ENCODE measurements at regions not wholly inside any gene's neighbourhood (a gene's known extent, or its start where the extent isn't known, plus 50 kb on each side); places are given as distances from the start of the nearest gene placed in this dataset.
"Not testable (repeated sequence)": the region's sequence is repeated elsewhere in the genome, so short reads cannot be mapped to it uniquely, and the experiment has no call there.

DNA sequence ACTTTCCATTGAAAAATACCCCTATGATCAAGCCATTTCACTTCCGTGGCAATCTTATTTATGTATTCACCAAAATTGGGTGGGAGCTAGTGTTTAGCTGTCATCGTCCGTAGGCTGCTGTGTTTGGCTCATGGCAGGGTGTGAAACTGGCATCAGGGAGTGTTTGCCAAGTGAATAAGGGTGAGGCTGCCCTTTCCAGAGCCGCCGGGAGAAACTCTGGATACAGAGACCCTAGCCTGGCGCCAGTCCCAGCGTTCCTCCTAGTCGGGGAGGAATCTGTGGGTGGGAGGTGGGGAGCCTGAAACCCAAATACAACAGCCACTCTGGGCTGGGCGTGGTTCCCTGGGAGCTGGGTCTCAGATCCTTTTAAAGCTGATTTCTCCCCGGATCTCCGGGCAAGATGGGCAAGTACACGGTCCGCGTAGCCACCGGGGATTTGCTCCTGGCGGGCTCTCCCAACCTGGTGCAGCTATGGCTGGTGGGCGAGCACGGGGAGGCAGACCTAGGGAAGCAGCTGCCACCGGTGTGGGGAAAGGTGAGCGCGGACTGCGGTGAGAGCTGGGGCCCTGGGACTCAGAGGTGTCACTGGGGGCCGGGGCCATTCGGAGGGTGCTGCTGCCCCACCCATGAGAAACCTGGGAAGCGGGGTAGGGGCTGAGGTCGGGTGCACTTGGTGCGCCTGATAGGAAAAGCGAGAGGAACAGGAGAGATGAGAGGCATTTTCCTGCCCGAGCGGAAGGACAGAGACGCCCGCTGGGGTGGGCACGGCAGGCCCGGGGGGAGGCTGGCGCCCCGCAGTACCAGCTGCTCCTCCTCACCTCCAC is 62.1 kb upstream of the TEKT1 start:
- DNase-seq (ENCODE audit: extremely low spot score, insufficient read length, low read depth) (no peak), FAIRE-seq (no peak)

DNA sequence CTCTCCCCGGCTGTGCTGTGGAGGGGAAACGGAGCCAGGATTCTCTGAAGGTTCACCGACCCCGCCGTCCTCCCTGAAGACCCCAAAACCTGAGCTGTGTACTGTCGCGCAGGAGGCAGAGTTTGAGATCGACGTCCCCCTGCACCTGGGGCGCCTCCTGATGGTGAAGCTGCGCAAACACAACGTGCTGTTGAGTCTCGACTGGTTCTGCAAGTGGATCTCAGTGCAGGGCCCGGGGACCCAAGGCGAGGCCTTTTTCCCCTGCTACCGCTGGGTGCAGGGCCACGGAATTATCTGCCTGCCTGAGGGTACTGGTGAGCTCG is 62.6 kb upstream of the TEKT1 start:
- FAIRE-seq: no peak
- no peak for DNase-seq (ENCODE audit: extremely low spot score, insufficient read length, low read depth)

DNA sequence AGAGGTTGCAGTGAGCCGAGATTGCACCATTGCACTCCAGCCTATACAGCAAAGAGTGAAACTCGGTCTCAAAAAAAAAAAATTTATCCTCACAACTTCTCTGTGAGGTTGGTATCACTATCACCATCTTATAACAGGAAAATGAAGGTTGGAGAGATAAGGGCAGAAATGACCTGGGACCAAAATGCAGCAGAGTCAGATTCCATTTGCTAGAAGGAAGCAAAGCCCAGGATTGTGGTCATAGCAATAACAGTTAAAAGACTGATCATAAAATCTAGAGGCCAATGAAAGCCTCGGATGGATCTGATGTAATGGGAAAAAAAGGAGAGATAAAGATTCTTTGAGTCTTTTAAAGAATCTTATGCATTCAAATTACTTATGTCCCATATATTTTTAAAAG is 69.6 kb upstream of the TEKT1 start:
- DNase-seq (ENCODE audit: extremely low spot score, insufficient read length, low read depth) (no peak), FAIRE-seq (no peak)

DNA sequence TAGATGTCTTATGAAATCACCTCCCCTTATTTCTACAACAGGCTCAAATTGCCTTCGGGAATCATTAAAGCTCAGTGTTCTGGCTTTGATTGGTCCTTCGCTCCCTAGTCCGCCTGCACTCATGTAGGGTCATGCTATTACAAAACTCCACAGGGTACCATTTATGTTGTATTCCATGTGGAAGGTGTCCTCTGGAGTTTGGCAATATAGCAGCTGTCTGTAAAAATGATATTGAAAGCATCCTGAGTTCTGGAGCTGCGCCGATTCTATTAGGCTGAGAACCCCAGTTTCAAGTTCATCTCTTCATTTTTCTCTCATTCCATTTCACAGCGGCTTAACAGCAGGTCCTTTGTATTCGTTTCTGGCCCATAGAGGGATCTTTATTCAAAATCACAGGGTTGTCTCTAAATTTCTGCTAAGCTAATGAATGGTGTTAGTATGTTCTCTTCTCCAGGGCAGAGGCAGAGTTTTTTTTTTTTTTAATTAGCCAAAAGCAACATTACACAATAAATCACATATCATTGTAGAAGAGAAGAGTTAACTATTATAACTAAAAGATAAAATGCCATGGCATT is 71.9 kb upstream of the TEKT1 start:
- DNase-seq (ENCODE audit: extremely low spot score, insufficient read length, low read depth): no peak
- FAIRE-seq: no peak

DNA sequence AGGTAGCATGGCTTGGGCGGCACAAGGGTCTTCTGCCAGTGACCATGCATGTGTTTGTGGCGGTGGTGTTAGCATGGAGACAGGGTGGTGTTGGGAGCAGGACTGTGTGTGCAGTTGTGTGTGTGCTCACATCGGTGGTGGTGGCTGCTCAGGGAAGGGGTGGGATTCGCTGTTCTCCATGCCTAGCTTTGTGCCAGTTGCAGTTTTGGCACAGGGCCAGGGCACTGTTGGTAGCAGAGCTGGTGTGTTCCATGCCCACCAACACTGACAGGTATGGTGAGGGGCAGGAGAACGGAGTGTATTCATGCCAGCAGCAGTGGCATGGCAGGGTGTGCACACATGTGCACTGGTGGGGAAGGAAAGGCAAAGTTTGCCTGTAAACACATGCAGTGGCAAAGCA is 77.3 kb upstream of the TEKT1 start:
- no peak for FAIRE-seq

DNA sequence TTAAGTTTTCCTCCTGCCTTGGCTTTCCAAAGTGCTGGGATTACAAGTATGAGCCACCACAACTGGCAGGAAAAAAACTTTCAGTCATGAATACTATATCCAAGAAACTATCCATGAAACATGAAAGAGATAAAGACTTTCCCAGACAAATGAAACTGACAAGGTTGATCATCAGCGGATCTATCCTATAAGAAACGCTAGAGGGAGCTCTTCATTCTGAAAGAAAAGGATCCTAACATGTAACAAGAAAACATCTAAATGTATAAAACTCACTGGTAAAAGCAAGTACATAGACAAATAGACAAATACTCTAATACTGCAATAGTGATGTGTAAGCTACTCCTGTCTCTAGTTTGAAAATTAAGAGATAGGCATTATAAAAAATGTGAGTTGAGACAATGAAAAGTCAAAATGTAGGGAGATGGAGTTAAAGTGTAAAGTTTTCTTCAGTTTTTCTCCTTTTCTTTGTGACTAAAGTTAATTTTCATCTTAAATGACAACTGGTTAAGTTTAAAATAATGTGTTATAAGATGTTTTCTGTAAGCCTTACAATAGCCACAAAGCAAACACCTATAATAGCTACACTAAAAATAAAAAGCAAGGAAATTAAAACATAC is 79.6 kb upstream of the TEKT1 start:
- FAIRE-seq (peak; percentile 66), DNase-seq (ENCODE audit: extremely low spot score, insufficient read length, low read depth) (no peak)

More for the DNA sequence above, 77.3 kb upstream of the TEKT1 start:
- DNase-seq (ENCODE audit: extremely low spot score, insufficient read length, low read depth): no peak

DNA sequence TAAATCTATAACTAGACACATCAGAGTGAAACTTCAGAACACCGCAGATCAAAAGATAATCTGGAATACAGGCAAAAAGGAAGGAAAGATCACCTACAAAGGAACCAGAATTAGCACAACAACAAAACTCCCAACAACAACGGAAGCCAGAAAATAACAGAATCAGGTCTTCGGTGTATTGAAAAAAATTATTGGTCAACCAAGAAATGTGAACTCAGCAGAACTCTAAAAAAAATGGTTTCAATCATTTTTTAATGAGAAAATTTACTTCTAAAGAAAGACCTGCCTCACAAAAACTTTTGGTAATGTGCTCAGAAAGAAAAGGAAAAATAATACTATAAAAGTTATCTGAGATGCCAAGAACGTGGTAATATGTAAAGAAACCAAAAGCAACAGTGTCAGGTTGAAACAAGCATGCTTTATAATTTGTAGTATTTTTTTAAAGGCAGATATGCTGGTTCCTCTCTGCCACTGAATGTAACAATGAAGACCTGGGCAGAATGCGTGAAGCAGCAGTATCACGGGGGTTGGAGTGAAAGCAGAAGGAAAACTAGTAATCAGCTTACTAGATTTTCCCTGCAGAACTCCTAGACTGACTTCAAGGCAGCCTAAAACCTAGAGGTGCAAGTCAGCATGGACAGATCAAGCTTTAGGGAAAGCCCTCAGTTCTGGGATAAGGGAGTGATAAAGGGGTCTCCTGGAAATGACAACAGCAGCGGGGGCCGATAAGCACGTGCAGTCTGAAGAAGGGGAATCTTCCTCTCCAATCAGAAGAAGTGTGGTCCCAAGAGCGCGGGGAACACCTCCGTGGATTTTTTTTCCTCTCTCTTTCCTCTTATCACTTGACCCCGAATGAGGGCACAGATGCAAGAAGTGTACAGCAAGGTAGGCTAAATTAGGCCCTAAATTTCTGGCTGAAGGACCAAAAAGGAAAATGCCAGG is 80.9 kb upstream of the TEKT1 start:
- FAIRE-seq: no peak
- DNase-seq (ENCODE audit: extremely low spot score, insufficient read length, low read depth): no peak

- FAIRE-seq: peak; percentile 72
- DNase-seq (ENCODE audit: extremely low spot score, insufficient read length, low read depth): peak; percentile 56
Observed at GRCh38 chr17:6913608-6914443, 82.0 kb upstream of the ALOX12 start.

- FAIRE-seq (no peak), DNase-seq (ENCODE audit: extremely low spot score, insufficient read length, low read depth) (no peak)
Observed at GRCh38 chr17:6914711-6915110, 81.1 kb upstream of the ALOX12 start.

DNA sequence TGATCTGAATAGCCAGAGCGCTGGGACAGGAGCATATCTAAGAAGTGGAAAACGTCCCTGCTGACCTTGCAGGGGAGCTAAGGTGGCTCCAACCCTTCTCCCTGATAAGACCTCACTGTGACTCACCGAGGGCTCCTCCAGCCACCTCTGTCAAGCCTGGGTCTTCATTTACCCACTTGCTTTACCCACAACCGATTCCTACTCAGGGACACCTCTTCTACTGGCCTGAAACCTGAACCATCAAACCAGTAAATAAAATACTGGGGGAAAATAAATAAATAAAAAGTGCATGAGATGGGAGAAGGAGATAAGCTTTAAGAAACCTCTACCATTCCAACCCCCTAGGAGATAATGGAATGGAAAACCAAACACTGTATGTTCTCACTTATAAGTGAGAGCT is 80.2 kb upstream of the ALOX12 start:
- no peak for DNase-seq (ENCODE audit: extremely low spot score, insufficient read length, low read depth)
- FAIRE-seq: no peak

GRCh38 chr17:6919158-6919557 is 76.7 kb upstream of the ALOX12 start:
- DNase-seq (ENCODE audit: extremely low spot score, insufficient read length, low read depth): no peak
- no peak for FAIRE-seq

DNA sequence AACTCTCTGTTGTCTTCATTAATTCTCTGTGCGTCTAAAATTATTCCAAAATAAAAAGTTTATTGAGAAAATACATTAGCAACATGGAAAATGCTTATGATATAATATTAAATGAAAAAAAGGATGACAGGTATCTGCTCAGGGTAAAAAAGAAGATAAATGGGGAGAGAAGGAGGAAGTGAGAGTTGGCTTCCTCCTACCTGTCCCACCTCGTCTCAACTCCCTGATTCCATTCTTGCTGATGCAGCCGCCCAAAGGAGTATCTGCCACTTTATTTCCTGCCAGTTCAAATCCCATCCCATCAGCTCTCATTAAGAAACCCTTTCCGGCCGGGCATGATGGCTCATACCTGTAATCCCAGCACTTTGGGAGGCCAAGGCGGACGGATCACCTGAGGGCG is 72.5 kb upstream of the ALOX12 start:
- no peak for FAIRE-seq

DNA sequence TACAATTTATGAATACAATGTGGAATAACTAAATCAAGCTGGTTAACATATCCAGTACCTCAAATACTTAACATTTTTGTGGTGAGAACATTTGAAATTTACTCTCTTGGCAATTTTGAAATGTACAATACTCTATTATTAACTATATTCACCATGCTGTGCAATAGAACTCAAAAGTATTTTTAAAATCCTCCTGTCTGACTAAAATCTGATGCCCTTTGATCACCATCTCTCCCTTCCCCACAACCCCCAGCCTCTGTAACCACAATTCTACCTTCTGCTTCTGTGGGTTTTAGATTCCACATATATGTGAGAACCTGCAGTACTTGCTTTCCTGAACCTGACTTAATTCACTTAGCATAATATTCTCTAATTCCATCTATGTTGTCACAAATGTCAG is 71.6 kb upstream of the ALOX12 start:
- DNase-seq (ENCODE audit: extremely low spot score, insufficient read length, low read depth) (no peak), FAIRE-seq (no peak)

More for the DNA sequence above, 72.5 kb upstream of the ALOX12 start:
- no peak for DNase-seq (ENCODE audit: extremely low spot score, insufficient read length, low read depth)

- FAIRE-seq (no peak), DNase-seq (ENCODE audit: extremely low spot score, insufficient read length, low read depth) (no peak)
Observed at GRCh38 chr17:6926667-6927066, 69.2 kb upstream of the ALOX12 start.

GRCh38 chr17:6927290-6928126 is 68.3 kb upstream of the ALOX12 start:
- no peak for FAIRE-seq
- DNase-seq (ENCODE audit: extremely low spot score, insufficient read length, low read depth): no peak

DNA sequence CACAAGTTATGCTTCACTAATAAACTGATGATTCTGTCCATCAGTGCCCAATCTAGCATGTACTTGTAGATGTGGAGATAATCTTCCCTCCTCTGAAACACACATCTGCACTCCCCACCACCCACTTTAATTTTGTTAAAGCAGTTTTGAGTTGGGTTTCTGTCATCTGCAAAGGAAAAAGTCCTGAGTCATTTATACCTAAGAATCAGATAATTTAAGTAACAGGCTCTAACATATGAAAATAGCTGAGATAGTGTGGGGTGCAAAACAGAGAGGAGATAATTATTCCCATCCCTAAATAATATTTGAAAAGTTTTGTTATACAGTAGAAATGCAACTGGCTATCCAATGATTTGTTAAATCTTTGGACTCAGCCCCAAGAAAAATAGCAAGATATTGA is 67.7 kb upstream of the ALOX12 start:
- FAIRE-seq: no peak
- DNase-seq (ENCODE audit: extremely low spot score, insufficient read length, low read depth): no peak

- FAIRE-seq (no peak), DNase-seq (ENCODE audit: extremely low spot score, insufficient read length, low read depth) (no peak)
Observed at GRCh38 chr17:6930749-6931148, 65.1 kb upstream of the ALOX12 start.

- not testable (repeated sequence) for DNase-seq (ENCODE audit: extremely low spot score, insufficient read length, low read depth); FAIRE-seq
Observed at GRCh38 chr17:6934544-6934943, 61.3 kb upstream of the ALOX12 start.

Data from GM18507 (cell line).